ENCODE measurements at regions not wholly inside any gene's neighbourhood (a gene's known extent, or its start where the extent isn't known, plus 50 kb on each side); places are given as distances from the start of the nearest gene placed in this dataset.

GRCh38 chr3:43966126-43966525 lies 275.4 kb downstream of the ABHD5 start:
- no peak for TF ChIP-seq EZH2 (IDR thresholded peaks at IDR 0.05; ENCODE audit: low read depth, unreplicated experiment)
- TF ChIP-seq CTCF (conservative IDR thresholded peaks at IDR 0.05; ENCODE audit: low read depth in 2 of 2): no peak
- TF ChIP-seq, protein P1, sequence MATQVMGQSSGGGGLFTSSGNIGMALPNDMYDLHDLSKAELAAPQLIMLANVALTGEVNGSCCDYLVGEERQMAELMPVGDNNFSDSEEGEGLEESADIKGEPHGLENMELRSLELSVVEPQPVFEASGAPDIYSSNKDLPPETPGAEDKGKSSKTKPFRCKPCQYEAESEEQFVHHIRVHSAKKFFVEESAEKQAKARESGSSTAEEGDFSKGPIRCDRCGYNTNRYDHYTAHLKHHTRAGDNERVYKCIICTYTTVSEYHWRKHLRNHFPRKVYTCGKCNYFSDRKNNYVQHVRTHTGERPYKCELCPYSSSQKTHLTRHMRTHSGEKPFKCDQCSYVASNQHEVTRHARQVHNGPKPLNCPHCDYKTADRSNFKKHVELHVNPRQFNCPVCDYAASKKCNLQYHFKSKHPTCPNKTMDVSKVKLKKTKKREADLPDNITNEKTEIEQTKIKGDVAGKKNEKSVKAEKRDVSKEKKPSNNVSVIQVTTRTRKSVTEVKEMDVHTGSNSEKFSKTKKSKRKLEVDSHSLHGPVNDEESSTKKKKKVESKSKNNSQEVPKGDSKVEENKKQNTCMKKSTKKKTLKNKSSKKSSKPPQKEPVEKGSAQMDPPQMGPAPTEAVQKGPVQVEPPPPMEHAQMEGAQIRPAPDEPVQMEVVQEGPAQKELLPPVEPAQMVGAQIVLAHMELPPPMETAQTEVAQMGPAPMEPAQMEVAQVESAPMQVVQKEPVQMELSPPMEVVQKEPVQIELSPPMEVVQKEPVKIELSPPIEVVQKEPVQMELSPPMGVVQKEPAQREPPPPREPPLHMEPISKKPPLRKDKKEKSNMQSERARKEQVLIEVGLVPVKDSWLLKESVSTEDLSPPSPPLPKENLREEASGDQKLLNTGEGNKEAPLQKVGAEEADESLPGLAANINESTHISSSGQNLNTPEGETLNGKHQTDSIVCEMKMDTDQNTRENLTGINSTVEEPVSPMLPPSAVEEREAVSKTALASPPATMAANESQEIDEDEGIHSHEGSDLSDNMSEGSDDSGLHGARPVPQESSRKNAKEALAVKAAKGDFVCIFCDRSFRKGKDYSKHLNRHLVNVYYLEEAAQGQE (IDR thresholded peaks at IDR 0.05; ENCODE audit: unreplicated experiment): no peak
- TF ChIP-seq POLR2AphosphoS5 (IDR thresholded peaks at IDR 0.05; ENCODE audit: low read depth): no peak
- no peak for TF ChIP-seq EZH2phosphoT487 (IDR thresholded peaks at IDR 0.05; ENCODE audit: unreplicated experiment)
